ENCODE measurements at regions not wholly inside any gene's neighbourhood (a gene's known extent, or its start where the extent isn't known, plus 50 kb on each side); places are given as distances from the start of the nearest gene placed in this dataset.

DNA sequence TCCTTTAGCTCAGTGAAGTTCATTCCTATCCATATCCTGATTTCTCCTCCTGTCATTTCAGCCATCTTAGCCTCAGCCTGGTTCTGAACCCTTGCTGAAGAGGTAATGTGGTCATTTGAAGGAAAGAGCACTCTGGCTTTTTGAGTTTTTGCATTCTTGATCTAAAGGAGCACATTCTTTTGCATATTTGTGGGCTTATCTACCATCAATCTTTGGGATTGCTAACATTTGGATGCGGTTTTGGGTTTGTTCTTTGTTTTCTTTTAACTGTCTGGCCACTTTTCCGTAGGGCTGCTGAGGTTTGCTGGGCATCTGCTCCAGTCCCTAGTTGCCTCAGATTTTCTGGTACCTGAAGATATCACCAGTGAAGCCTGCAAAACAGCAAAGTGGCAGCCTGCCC lies 238.3 kb downstream of the EPM2A start:
- H3K4me1 ChIP-seq, result no peaks in the 10 kb centered on the region
- H3K27me3 ChIP-seq, result no peaks in the 10 kb centered on the region
- no peak overlapping the region for H3K4me3 ChIP-seq
- TF ChIP-seq CTCF (IDR thresholded peaks at IDR 0.05), result no peak
- no peak overlapping the region for H3K27ac ChIP-seq
- H3K36me3 ChIP-seq, result no peaks in the 10 kb centered on the region
- ATAC-seq (no peak), DNase-seq (no peak)
- intact Hi-C loops (cut with DNase I), result no loop called here
- peaks cover 0 to 39% of the 10 kb centered on the region in 2 donors for H3K9me3 ChIP-seq

DNA sequence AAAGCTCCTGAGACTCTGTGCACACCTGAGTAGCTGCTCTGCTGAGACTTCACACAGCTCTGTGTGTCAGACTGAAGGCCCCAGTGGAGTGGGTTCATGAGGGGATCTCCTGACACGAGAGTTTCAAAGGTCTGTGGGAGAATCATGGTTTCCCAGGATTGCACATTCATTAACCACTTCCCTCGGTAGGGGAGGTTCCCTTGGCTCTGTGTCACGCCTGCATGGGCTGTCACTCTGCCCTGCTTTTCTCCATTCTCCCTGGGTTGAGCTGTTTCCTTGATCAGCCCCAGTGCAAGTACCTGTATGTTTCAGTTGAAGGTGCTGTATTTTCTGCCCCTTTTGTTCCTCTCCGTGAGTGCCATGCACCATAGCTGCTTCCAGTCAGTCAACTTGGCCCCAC lies 236.9 kb downstream of the EPM2A start:
- Histone ChIP-seq H3K9me3 (peaks cover 0 to 38% of the 10 kb centered on the region in 2 donors), H3K36me3 (no peaks in the 10 kb centered on the region), H3K4me3 (no peak overlapping the region), H3K27me3 (no peaks in the 10 kb centered on the region), H3K27ac (no peak overlapping the region), H3K4me1 (no peaks in the 10 kb centered on the region)
- no peak for TF ChIP-seq CTCF (IDR thresholded peaks at IDR 0.05)
- intact Hi-C loops (cut with DNase I), result no loop called here
- DNase-seq (no peak), ATAC-seq (no peak)

GRCh38 chr6:145502416-145502815 lies 232.9 kb downstream of the EPM2A start:
- TF ChIP-seq CTCF (IDR thresholded peaks at IDR 0.05), result no peak
- Histone ChIP-seq H3K27me3 (no peaks in the 10 kb centered on the region), H3K27ac (no peak overlapping the region), H3K36me3 (no peaks in the 10 kb centered on the region), H3K9me3 (peaks cover 0 to 13% of the 10 kb centered on the region in 2 donors), H3K4me1 (no peaks in the 10 kb centered on the region), H3K4me3 (no peak overlapping the region)
- no peak for ATAC-seq
- no peak for DNase-seq
- intact Hi-C loops (cut with DNase I), result no loop called here

DNA sequence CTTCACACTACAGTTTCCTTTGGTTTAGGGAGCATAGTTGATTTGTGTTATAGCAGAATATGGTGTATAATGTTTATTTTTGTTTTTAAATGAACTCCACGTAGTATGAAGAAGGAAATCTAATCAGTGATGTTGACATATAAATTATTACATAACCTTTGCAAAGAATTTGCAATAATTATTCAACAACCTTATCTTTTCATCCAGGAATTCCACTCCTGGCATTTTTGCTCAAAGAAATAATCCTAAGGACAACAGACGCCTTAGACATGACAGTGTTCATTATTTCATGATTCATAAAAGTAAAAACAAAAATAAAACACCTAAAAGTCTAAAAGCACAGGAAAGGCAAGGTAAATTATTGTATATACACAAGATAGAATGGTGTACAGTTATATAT lies 229.2 kb downstream of the EPM2A start:
- no peaks in the 10 kb centered on the region for H3K4me1 ChIP-seq
- H3K36me3 ChIP-seq, result no peaks in the 10 kb centered on the region
- intact Hi-C loops (cut with DNase I), result no loop called here
- H3K9me3 ChIP-seq, result peaks cover 0 to 35% of the 10 kb centered on the region in 2 donors
- TF ChIP-seq CTCF (IDR thresholded peaks at IDR 0.05), result no peak
- ATAC-seq (no peak), DNase-seq (no peak)
- no peak overlapping the region for H3K27ac ChIP-seq
- H3K4me3 ChIP-seq, result no peak overlapping the region
- H3K27me3 ChIP-seq, result no peaks in the 10 kb centered on the region

DNA sequence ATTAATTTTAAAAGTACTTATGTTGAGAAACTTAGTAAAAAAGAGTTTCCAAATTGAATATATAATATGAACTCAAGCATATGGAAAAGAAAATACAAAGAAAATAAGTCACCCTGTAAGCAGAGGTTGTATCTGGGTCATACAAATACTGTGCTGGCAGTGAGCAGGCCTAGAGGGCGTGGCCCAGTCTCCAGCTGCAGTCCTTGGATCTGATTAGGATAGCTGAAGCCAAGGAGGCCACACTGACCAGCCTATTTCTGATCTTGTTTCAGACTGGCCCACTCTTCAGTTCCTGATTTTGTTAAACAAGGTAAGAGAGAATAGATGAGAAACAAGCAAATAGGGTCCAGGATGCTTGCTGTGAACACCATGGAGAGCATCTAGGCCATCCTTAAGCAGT lies 228.8 kb downstream of the EPM2A start:
- Histone ChIP-seq H3K4me3 (no peak overlapping the region), H3K27ac (no peak overlapping the region), H3K4me1 (no peaks in the 10 kb centered on the region), H3K27me3 (no peaks in the 10 kb centered on the region), H3K9me3 (peaks cover 0 to 37% of the 10 kb centered on the region in 2 donors), H3K36me3 (no peaks in the 10 kb centered on the region)
- peak; percentile 69 for ATAC-seq
- TF ChIP-seq CTCF (IDR thresholded peaks at IDR 0.05), result no peak
- DNase-seq, result no peak
- intact Hi-C loops (cut with DNase I), result no loop called here
